Loucy (cell line): ENCODE measurements at regions not wholly inside any gene's neighbourhood (a gene's known extent, or its start where the extent isn't known, plus 50 kb on each side); places are given as distances from the start of the nearest gene placed in this dataset.

Experiments
- EZH2phosphoT487 ChIP-seq: fragments of 200-600 bp; IDR thresholded peaks from 2 replicates; pipeline ENCODE4 v1.6.1; 2018; ENCODE audit warnings: antibody characterized with exemption, mild to moderate bottlenecking, moderate library complexity, borderline replicate concordance
- TF ChIP-seq, protein P1 (sequence below): fragments of 200-600 bp; sonication (generic); conservative IDR thresholded peaks from 2 replicates; pipeline ENCODE4 v1.5.1; 2014; ENCODE audit warnings: mild to moderate bottlenecking, antibody characterized with exemption, low read length

DNA sequence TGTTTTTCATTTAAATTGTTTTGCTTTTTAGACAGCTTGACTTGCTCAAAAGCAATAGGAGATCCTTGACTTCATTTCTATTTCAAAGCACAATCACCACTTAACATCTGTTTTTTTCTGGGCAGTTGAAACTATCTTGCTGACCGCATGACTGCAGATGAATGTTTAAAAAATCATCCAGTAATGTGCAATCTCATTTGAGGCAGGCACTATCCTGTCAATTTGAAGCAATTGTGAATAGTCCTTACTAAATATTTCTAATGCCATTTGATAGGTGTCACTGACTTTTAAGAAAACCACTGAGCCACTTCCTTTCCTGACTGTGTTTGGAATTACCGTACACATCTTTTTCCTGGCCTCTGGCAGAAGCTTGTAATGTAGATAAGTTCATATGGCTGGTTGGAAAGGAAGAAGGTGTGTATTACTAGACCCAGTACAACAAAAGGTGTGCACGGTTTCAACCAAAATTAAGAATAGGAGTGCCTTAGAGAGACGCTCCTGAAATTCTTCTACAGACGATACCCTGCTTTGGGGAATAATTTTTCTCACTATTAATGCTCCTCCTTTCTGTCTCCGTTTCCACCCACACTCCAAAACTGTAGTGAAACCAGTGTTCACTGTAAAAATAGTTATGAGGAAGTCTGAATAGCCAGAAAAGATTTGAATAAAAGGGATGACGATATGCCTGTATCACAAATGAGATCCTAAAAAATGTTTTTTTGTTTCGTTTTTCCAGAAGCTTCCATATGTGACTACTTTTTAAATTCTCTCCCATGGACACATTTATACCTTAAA is 136.7 kb upstream of the MOCS2 start:
- TF ChIP-seq, protein P1, sequence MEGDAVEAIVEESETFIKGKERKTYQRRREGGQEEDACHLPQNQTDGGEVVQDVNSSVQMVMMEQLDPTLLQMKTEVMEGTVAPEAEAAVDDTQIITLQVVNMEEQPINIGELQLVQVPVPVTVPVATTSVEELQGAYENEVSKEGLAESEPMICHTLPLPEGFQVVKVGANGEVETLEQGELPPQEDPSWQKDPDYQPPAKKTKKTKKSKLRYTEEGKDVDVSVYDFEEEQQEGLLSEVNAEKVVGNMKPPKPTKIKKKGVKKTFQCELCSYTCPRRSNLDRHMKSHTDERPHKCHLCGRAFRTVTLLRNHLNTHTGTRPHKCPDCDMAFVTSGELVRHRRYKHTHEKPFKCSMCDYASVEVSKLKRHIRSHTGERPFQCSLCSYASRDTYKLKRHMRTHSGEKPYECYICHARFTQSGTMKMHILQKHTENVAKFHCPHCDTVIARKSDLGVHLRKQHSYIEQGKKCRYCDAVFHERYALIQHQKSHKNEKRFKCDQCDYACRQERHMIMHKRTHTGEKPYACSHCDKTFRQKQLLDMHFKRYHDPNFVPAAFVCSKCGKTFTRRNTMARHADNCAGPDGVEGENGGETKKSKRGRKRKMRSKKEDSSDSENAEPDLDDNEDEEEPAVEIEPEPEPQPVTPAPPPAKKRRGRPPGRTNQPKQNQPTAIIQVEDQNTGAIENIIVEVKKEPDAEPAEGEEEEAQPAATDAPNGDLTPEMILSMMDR, result no peak
- TF ChIP-seq EZH2phosphoT487, result no peak
